HL-60 (cell line): ENCODE measurements at regions not wholly inside any gene's neighbourhood (a gene's known extent, or its start where the extent isn't known, plus 50 kb on each side); places are given as distances from the start of the nearest gene placed in this dataset.

ENCODE experiments used
- CTCF ChIP-seq: IDR thresholded peaks from one replicate; pipeline ENCODE4 v1.5.1; 2011; ENCODE audit warnings: low read length, control low read depth, inconsistent platforms; ENCODE audit not compliant: insufficient read depth
- REST ChIP-seq: IDR thresholded peaks from 2 replicates; pipeline ENCODE4 v1.6.1; 2012; ENCODE audit warnings: low read depth; ENCODE audit not compliant: insufficient replicate concordance

GRCh38 chr15:45855907-45856579, 221.2 kb downstream of the SQOR start:
- TF ChIP-seq CTCF (no peak), REST (no peak)
